ENCODE measurements at regions not wholly inside any gene's neighbourhood (a gene's known extent, or its start where the extent isn't known, plus 50 kb on each side); places are given as distances from the start of the nearest gene placed in this dataset.

GRCh38 chr20:52446421-52447224, 255.0 kb upstream of the ZFP64 start:
- TF ChIP-seq CTCF (IDR thresholded peaks at IDR 0.05) = no peak
- TF ChIP-seq EZH2 (IDR thresholded peaks at IDR 0.05) = no peak
- no peak for TF ChIP-seq EZH2phosphoT487 (IDR thresholded peaks at IDR 0.05)
